ENCODE measurements at regions not wholly inside any gene's neighbourhood (a gene's known extent, or its start where the extent isn't known, plus 50 kb on each side); places are given as distances from the start of the nearest gene placed in this dataset.

DNA sequence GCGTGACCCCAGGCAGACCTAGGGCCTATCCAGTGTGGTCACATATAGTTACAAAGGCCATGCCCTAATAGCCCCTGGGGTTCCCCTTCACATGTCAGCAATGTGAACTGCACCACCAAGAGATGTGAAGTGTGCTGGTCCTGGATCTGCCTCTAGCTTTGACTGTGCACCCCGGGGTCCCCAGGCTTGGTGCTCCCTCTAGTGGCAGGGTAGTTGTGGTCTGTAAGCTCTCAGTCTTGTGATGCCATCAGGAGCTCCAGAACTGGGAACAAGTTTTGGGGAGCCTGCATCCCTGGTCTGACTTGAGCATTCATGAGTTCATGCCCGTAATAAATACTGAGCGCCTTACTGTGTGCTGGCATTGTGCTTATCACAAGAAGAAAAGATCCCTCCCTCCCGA is 143.4 kb downstream of the DHX35 start:
- H4K20me1 ChIP-seq (ENCODE audit: insufficient read depth, low read length) = no peaks in the 10 kb centered on the region
- no peak overlapping the region for H3K4me3 ChIP-seq (ENCODE audit: low read length)
- peaks cover 81% of the 10 kb centered on the region for H3K27me3 ChIP-seq (ENCODE audit: low read depth, low read length)
- TF ChIP-seq EZH2phosphoT487 (IDR thresholded peaks at IDR 0.05; ENCODE audit: low read depth) = no peak
- TF ChIP-seq, protein P1, sequence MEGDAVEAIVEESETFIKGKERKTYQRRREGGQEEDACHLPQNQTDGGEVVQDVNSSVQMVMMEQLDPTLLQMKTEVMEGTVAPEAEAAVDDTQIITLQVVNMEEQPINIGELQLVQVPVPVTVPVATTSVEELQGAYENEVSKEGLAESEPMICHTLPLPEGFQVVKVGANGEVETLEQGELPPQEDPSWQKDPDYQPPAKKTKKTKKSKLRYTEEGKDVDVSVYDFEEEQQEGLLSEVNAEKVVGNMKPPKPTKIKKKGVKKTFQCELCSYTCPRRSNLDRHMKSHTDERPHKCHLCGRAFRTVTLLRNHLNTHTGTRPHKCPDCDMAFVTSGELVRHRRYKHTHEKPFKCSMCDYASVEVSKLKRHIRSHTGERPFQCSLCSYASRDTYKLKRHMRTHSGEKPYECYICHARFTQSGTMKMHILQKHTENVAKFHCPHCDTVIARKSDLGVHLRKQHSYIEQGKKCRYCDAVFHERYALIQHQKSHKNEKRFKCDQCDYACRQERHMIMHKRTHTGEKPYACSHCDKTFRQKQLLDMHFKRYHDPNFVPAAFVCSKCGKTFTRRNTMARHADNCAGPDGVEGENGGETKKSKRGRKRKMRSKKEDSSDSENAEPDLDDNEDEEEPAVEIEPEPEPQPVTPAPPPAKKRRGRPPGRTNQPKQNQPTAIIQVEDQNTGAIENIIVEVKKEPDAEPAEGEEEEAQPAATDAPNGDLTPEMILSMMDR (IDR thresholded peaks at IDR 0.05; ENCODE audit: low read depth, low read length) = peak; percentile 54
- no peaks in the 10 kb centered on the region for H3K4me1 ChIP-seq (ENCODE audit: low read length)
- no peak overlapping the region for H3K27ac ChIP-seq (ENCODE audit: low read length)
- no peak overlapping the region for H3K4me2 ChIP-seq (ENCODE audit: low read length)
- no peaks in the 10 kb centered on the region for H3K79me2 ChIP-seq (ENCODE audit: low read length)
- H2AFZ ChIP-seq (ENCODE audit: low read depth, low read length) = no peak overlapping the region
- H3K9ac ChIP-seq (ENCODE audit: low read length) = no peak overlapping the region
- no peaks in the 10 kb centered on the region for H3K9me3 ChIP-seq (ENCODE audit: insufficient read depth, low read length)
- H3K36me3 ChIP-seq (replicated peaks; ENCODE audit: low read depth, low read length) = no peaks in the 10 kb centered on the region

DNA sequence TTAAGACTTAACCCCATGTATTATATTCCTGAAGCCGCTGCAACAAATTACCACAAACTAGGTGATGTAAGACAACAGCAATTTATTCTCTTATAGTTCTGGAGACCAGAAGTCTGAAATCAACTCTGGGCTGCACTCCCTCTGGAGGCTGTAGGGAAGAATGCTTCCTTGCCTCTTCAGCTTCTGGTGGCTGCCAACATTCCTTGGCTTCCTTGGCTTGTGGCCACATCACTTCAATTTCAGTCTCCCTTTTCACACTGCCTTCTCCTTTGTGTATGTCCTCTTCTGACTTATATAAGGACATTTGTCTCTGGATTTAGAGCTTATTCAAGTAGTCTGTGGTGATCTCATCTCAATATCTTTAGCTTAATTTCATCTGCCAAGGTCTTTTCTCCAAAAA is 141.6 kb downstream of the DHX35 start:
- TF ChIP-seq, protein P1 (IDR thresholded peaks at IDR 0.05; ENCODE audit: low read depth, low read length) = no peak
- no peak for TF ChIP-seq EZH2phosphoT487 (IDR thresholded peaks at IDR 0.05; ENCODE audit: low read depth)
- no peaks in the 10 kb centered on the region for H3K9me3 ChIP-seq (ENCODE audit: insufficient read depth, low read length)
- no peaks in the 10 kb centered on the region for H3K79me2 ChIP-seq (ENCODE audit: low read length)
- no peak overlapping the region for H3K4me3 ChIP-seq (ENCODE audit: low read length)
- no peak overlapping the region for H3K9ac ChIP-seq (ENCODE audit: low read length)
- no peak overlapping the region for H3K27ac ChIP-seq (ENCODE audit: low read length)
- H3K4me2 ChIP-seq (ENCODE audit: low read length) = no peak overlapping the region
- no peaks in the 10 kb centered on the region for H3K4me1 ChIP-seq (ENCODE audit: low read length)
- no peaks in the 10 kb centered on the region for H4K20me1 ChIP-seq (ENCODE audit: insufficient read depth, low read length)
- H3K27me3 ChIP-seq (ENCODE audit: low read depth, low read length) = peaks cover 86% of the 10 kb centered on the region
- no peak overlapping the region for H2AFZ ChIP-seq (ENCODE audit: low read depth, low read length)
- H3K36me3 ChIP-seq (replicated peaks; ENCODE audit: low read depth, low read length) = no peaks in the 10 kb centered on the region

DNA sequence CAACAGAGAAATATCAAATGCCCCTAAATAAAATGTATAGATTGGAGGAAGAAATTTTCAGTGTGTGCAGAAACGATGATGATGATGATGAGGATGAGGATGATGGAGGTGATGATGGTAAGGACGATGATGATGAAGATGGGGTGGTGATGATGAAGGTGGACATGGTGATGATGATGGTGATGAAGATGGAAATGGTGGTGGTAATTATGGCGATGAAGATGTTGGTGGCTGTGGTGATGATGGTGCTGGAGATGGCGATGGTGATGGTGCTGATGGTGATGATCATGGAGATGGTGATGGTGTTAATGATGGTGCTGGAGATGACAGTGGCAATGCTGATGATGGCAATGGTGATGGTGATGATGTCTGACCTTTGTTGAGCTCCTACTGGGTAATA is 141.2 kb downstream of the DHX35 start:
- H2AFZ ChIP-seq (ENCODE audit: low read depth, low read length) = no peak overlapping the region
- no peak overlapping the region for H3K9ac ChIP-seq (ENCODE audit: low read length)
- H3K9me3 ChIP-seq (ENCODE audit: insufficient read depth, low read length) = no peaks in the 10 kb centered on the region
- no peak overlapping the region for H3K4me2 ChIP-seq (ENCODE audit: low read length)
- no peaks in the 10 kb centered on the region for H3K4me1 ChIP-seq (ENCODE audit: low read length)
- H3K36me3 ChIP-seq (replicated peaks; ENCODE audit: low read depth, low read length) = no peaks in the 10 kb centered on the region
- H3K27ac ChIP-seq (ENCODE audit: low read length) = no peak overlapping the region
- H3K27me3 ChIP-seq (ENCODE audit: low read depth, low read length) = peaks cover 86% of the 10 kb centered on the region
- no peaks in the 10 kb centered on the region for H4K20me1 ChIP-seq (ENCODE audit: insufficient read depth, low read length)
- H3K4me3 ChIP-seq (ENCODE audit: low read length) = no peak overlapping the region
- no peak for TF ChIP-seq EZH2phosphoT487 (IDR thresholded peaks at IDR 0.05; ENCODE audit: low read depth)
- TF ChIP-seq, protein P1 (IDR thresholded peaks at IDR 0.05; ENCODE audit: low read depth, low read length) = no peak
- no peaks in the 10 kb centered on the region for H3K79me2 ChIP-seq (ENCODE audit: low read length)

DNA sequence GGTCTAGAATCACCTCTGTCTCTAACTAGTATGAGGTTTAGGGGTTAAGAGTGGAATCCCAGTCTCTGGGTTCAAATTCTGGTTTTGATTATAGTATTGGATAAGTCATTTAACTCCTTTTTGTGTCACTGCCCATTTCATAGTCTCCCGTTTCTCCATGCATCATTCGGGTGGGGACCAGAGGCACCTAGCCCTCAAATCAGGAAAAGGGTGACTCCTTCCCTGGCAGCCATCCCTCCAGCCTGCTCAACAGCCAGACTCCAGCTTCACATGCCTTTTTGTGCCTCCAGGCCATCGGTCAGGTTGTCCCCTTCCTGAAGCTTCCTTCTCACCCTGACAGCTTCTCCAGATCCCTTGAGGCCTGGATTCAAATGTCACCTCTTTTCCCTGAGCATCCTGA is 139.8 kb downstream of the DHX35 start:
- H4K20me1 ChIP-seq (ENCODE audit: insufficient read depth, low read length) = no peaks in the 10 kb centered on the region
- no peak overlapping the region for H3K9ac ChIP-seq (ENCODE audit: low read length)
- H3K27ac ChIP-seq (ENCODE audit: low read length) = no peak overlapping the region
- no peaks in the 10 kb centered on the region for H3K9me3 ChIP-seq (ENCODE audit: insufficient read depth, low read length)
- H2AFZ ChIP-seq (ENCODE audit: low read depth, low read length) = no peak overlapping the region
- no peak overlapping the region for H3K4me2 ChIP-seq (ENCODE audit: low read length)
- peaks cover 82% of the 10 kb centered on the region for H3K27me3 ChIP-seq (ENCODE audit: low read depth, low read length)
- H3K36me3 ChIP-seq (replicated peaks; ENCODE audit: low read depth, low read length) = no peaks in the 10 kb centered on the region
- no peak overlapping the region for H3K4me3 ChIP-seq (ENCODE audit: low read length)
- TF ChIP-seq, protein P1 (IDR thresholded peaks at IDR 0.05; ENCODE audit: low read depth, low read length) = no peak
- TF ChIP-seq EZH2phosphoT487 (IDR thresholded peaks at IDR 0.05; ENCODE audit: low read depth) = no peak
- H3K79me2 ChIP-seq (ENCODE audit: low read length) = no peaks in the 10 kb centered on the region
- no peaks in the 10 kb centered on the region for H3K4me1 ChIP-seq (ENCODE audit: low read length)
